IPS-NIHi11 (cell line): ENCODE measurements at regions not wholly inside any gene's neighbourhood (a gene's known extent, or its start where the extent isn't known, plus 50 kb on each side); places are given as distances from the start of the nearest gene placed in this dataset.
"Not testable (repeated sequence)": the region's sequence is repeated elsewhere in the genome, so short reads cannot be mapped to it uniquely, and the experiment has no call there.

Experiments used
- DNase-seq: peaks from one replicate; pipeline ENCODE4 v3.0.0; 2012; ENCODE audit warnings: mixed read lengths, low spot score

DNA sequence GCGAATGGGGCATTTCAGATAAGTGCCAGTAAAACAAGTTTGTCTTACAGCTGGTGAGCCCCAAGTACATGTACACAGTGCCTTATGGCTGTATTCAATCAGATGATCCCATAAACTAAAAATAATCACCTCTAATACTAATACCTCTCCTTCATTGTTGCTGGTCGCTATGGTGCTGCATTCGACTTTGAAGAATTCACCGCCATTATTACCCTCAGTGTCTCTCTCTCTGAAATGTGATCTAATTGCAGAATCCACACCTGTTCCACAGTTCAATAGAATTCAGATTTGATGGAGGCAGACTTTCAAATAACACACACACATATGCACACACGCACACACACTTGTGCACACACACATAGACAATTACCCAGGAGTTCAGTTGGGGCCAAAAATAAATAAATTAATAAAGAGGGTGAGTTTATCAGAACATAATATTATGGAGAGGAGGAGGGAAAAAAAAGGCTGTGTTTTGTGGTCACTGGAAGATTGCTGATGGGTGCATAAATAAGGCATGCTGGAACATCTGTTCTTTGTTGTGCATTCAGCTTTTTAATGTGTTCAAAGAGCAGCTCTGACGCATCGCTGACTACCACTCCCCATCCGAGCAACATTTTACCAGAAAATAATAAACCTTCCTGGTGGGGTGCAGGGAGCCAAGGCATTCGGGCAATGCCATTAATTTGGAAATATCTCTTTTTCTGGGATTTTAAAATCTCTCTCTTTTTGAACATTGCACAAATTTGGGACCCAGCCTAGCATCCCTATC, 235.7 kb downstream of the SATB1 start:
- DNase-seq = no peak

- DNase-seq = no peak
These were observed 236.6 kb downstream of the SATB1 start for GRCh38 chr3:18188491-18188890.

GRCh38 chr3:18185624-18186023, 239.5 kb downstream of the SATB1 start:
- no peak for DNase-seq

DNA sequence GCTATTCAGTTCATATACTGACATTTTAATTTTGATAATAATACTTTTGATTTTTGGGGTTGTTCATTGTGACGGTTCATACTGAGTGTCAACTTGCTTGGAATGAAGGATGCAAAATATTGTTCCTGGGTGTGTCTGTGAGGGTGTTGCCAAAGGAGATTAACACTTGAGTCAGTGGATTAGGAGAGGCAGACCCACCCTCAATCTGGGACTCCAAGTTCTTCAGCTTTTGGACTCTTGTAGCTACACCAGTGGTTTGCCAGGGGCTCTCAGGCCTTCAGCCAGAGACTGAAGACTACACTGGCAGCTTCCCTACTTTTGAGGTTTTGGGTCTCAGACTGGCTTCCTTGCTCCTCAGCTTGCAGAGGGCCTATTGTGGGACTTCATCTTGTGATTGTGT, 242.2 kb downstream of the SATB1 start:
- not testable (repeated sequence) for DNase-seq

- DNase-seq = no peak
These were observed 245.6 kb downstream of the SATB1 start for GRCh38 chr3:18179521-18179920.

GRCh38 chr3:18177271-18177670, 247.9 kb downstream of the SATB1 start:
- DNase-seq = no peak

- not testable (repeated sequence) for DNase-seq
These were observed 251.2 kb downstream of the SATB1 start for GRCh38 chr3:18173891-18174290.

- DNase-seq = no peak
These were observed 265.5 kb downstream of the SATB1 start for GRCh38 chr3:18159681-18160080.

DNA sequence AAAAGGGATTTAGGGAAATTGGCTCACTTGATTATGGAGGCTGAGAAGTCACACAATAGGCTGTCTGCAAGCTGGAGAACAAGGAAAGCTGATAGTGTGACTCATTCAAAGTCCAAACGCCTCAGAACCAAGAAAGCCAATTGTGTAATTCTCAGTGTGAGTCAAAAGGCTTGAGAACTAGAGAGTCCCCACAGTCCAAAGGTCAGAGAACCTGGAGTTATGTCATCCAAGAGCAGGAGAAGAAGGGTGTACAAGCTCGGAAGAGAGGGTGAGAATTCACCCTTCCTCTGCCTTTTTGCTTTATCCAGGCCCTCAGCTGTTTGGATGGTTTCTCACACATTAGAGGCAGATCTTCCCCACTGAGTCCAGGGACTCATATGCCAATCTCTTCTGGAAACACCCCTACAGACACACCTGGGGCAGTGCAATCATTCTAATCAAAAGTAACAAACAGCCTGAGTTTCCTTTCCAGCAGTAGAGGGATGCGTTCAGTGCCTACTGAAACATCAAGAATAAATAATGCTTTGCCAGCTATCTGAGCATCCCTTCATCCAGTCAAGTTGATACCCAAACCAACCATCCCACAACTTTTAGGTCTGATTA, 271.5 kb downstream of the SATB1 start:
- DNase-seq = no peak

- no peak for DNase-seq
These were observed 273.9 kb downstream of the SATB1 start for GRCh38 chr3:18151199-18151598.

GRCh38 chr3:18149935-18150334, 275.2 kb downstream of the SATB1 start:
- no peak for DNase-seq

- DNase-seq = no peak
These were observed 275.8 kb downstream of the SATB1 start for GRCh38 chr3:18149386-18149785.

GRCh38 chr3:18144571-18144970, 280.6 kb downstream of the SATB1 start:
- DNase-seq = no peak

DNA sequence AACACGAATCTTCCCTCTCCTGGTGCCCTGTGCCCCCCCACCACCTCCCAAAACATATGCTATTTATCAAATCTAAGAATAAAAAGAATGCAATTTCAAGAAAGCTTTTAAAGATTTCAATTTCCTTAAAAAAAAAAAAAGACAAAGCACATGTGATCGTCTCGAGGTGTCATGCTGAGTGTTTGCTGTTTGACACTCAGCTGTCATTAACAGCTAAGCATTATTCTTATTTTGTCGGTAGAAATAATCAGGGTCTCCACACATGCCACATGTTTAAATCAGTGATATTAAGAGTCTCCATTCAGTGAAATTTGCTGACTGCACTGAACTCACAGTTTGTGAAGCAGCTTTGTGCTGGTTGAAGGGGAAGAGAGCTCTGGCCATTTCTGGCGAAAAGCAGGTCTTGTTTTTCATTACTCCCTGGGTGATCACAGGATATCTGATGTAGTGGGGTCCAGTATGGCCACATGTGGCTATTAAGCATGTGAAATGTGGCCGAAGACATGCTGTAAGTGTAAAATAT, 281.8 kb downstream of the SATB1 start:
- no peak for DNase-seq

DNA sequence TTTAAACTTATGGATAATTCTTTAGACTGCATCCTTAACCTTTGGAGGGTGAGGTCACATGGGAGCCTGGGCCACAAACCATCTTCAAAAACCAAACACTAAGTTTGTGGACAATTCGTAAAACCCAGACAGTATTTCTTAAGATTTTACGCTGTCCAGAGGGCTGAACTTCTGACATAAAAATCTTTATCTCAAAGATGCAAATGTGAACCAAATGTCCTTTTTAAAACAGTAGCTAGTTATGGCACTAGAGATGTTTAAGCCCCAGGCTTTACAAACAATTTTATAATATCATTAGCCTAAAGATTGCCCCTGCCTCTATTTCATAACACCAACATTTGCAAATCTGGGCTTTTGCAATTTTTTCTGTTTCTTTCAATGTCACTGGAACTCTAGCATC, 287.2 kb downstream of the SATB1 start:
- no peak for DNase-seq

GRCh38 chr3:18135060-18135814, 289.9 kb downstream of the SATB1 start:
- no peak for DNase-seq

DNA sequence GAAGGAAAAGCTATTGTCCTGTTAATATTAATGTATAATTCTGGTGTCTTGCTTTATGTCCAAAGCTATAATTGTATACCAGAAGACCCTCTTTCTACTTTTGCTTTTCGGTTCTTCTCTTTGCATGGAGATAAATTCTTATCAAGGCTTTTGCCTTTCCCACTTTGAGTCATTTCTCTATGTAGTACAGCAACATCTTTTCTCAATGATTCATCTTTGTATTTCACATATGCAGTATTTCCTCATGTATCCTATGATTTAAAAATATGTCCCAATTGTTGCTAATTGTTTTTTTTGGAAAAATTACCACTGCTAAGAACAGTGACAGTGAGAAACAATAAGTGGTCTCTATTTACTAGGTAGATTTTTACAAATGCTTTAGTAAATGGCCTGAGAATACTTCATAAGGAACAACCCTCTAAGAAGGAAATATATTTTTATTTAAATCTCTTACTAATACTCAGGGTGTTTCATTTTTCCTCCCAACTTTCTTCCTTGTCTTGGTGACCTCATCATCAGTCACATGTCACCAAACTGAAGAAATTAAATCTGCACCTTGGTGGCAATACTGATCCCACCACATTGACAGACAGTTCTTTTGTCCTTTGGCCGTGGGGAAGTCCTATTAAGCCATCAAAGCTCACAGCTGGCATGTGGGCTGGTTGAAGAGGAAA, 290.6 kb downstream of the SATB1 start:
- DNase-seq = no peak

- DNase-seq = no peak
These were observed 292.1 kb downstream of the SATB1 start for GRCh38 chr3:18132991-18133390.

- DNase-seq = no peak
These were observed 297.1 kb downstream of the SATB1 start for GRCh38 chr3:18127859-18128681.

- DNase-seq = no peak
These were observed 297.8 kb downstream of the SATB1 start for GRCh38 chr3:18127174-18127858.

DNA sequence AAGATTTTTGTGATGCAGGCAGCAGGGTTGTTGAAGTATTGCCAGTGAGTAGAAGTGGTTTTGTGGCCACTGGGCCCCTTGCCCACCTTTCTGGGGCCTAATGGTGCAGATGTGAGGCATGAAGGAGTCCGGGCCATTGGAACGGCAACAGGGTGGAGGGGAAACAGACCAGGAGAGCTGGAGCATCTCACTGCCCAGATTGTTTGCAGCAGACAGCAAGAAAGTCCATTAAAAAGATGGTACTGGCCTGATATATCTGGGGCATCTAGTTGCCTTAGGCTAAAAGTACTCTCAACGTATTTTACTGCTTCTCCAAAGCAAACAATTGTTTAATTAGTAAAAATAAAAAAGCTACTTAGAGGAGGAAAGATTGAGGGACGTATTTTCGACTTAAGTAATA, 298.4 kb downstream of the SATB1 start:
- no peak for DNase-seq
